Activated naive CD8-positive, alpha-beta T cell treated with anti-CD3 and anti-CD28 coated beads, Interleukin-2, amount 10 ng/mL, durations not matched to agents 7 days and 5 days (primary cell): ENCODE measurements at regions not wholly inside any gene's neighbourhood (a gene's known extent, or its start where the extent isn't known, plus 50 kb on each side); places are given as distances from the start of the nearest gene placed in this dataset.
"Not testable (repeated sequence)": the region's sequence is repeated elsewhere in the genome, so short reads cannot be mapped to it uniquely, and the experiment has no call there.

Source experiments
- ATAC-seq: fragments of 150-1000 bp; cut with Tn5 transposase; one replicate; pipeline ENCODE4 v1.10.0; 2021; ENCODE audit warnings: low read depth, moderate library complexity
- POLR2A ChIA-PET: fragments of 350-600 bp; sonication (Branson Sonifier 250); formaldehyde crosslinking; loops from one replicate; lab custom pipeline; 2021; ENCODE audit warnings: antibody characterized with exemption; lab: Charles Lee
- DNase-seq: peaks from one replicate; pipeline ENCODE4 v3.0.0; 2021
- H3K27ac Mint-ChIP-seq: one replicate; pipeline ENCODE4 v1.8.0; 2022; ENCODE audit warnings: mild to moderate bottlenecking, mixed read lengths
- H3K27me3 Mint-ChIP-seq: one replicate; pipeline ENCODE4 v1.8.0; 2022; ENCODE audit warnings: mild to moderate bottlenecking, moderate library complexity, mixed read lengths
- H3K36me3 Mint-ChIP-seq: one replicate; pipeline ENCODE4 v1.8.0; 2021; ENCODE audit warnings: mild to moderate bottlenecking, mixed read lengths
- H3K4me1 Mint-ChIP-seq: one replicate; pipeline ENCODE4 v1.8.0; 2021; ENCODE audit warnings: mixed read lengths
- H3K4me3 Mint-ChIP-seq: one replicate; pipeline ENCODE4 v1.8.0; 2022; ENCODE audit warnings: mild to moderate bottlenecking, moderate library complexity, mixed read lengths
- H3K9me3 Mint-ChIP-seq: one replicate; pipeline ENCODE4 v1.8.0; 2021; ENCODE audit warnings: mixed read lengths

DNA sequence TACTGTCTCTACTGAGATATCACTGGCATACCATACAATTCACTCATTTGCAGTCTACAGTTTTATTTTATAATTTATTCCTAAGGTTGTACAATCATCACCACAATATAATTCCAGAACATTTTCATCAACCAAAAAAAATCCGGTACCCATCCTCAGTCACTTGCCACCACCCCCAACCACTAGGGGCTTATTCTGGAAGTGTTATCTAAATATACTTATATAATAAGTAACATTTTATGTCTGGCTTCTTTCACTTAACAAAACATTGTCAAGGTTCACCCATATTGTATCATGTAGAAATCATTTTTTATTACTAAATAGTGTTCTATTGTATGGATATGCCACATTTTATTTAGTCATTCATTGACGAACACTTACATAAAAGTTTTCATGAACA lies 440.8 kb downstream of the RNF144A start:
- DNase-seq (no peak), ATAC-seq (no peak)
- POLR2A ChIA-PET: no interaction called here
- H3K9me3 Mint-ChIP-seq: no peaks in the 10 kb centered on the region
- H3K4me3 Mint-ChIP-seq: no peak overlapping the region
- H3K27me3 Mint-ChIP-seq: peaks cover 9% of the 10 kb centered on the region
- H3K36me3 Mint-ChIP-seq: no peaks in the 10 kb centered on the region
- H3K4me1 Mint-ChIP-seq: no peaks in the 10 kb centered on the region
- H3K27ac Mint-ChIP-seq: no peak overlapping the region

DNA sequence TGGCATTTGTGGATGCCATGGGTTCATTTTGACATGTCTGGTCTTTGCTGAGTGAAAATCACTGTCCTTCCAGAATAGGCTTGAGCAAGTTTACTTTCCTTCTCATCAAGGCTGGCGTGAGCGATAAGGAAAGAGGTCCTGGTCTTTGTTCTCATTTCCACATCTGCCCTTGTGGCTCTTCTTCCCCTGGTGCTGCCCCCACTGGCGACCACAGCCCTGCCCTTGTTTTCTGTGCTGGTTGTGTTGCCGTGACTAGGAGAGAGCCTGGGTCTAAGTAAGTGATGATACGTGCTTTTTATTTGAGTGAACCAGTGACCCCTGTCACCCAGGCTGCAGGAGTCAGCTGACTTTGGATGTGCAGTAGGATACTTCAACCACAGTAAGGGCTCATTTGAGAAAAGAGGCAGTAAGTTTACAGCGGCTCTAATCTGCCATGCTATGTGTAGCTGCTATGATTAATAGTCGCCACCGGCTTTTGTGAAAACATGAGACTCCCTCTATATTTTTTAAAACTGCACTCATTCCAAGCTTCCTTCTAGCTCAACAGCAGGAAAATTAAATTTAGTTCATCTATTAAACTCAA lies 441.7 kb downstream of the RNF144A start:
- no peak overlapping the region for H3K4me3 Mint-ChIP-seq
- POLR2A ChIA-PET: no interaction called here
- no peaks in the 10 kb centered on the region for H3K36me3 Mint-ChIP-seq
- ATAC-seq (no peak), DNase-seq (no peak)
- H3K27ac Mint-ChIP-seq: no peak overlapping the region
- no peaks in the 10 kb centered on the region for H3K4me1 Mint-ChIP-seq
- H3K27me3 Mint-ChIP-seq: peaks cover 9% of the 10 kb centered on the region
- H3K9me3 Mint-ChIP-seq: no peaks in the 10 kb centered on the region

DNA sequence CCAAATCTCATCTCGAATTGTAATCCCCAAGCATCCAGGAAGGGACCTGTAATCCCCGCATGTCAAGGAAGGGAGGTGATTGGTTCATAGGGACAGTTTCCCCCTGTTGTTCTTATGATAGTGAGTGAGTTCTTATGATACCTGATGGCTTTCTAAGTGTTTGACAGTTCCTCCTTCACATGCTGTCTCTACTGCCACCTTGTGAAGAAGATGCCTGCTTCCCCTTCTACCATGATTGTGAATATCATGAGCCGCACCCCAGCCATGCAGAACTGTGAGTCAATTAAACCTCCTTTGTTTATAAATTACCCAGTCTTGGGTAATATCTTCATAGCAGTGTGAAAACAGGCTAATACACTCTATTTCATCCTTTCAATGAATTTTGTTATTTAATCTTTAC lies 446.7 kb downstream of the RNF144A start:
- Mint-ChIP-seq H3K9me3 (peaks cover 2% of the 10 kb centered on the region), H3K4me1 (no peaks in the 10 kb centered on the region), H3K36me3 (peaks cover 2% of the 10 kb centered on the region), H3K4me3 (no peak overlapping the region), H3K27ac (no peak overlapping the region), H3K27me3 (peaks cover 8% of the 10 kb centered on the region)
- no peak for ATAC-seq
- POLR2A ChIA-PET: no interaction called here
- DNase-seq: no peak

DNA sequence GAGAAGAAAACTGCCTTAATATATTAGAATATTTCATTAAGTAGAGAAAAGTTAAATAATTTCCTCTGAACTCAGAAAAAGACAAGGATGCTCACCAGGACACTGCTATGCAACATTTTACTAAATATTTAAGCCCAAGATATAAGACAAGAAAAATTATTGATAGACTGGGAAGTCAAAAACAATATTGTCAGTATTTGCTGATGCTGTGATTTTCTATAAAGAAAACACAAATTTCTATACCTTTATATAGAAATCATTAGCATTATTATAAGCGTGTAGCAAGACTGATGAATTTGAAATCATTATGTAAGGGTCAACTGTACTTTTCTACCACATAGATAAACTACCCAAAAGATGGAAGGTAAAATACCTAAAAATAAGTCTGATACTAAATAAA lies 451.0 kb downstream of the RNF144A start:
- H3K4me1 Mint-ChIP-seq: no peaks in the 10 kb centered on the region
- DNase-seq: no peak
- no peak for ATAC-seq
- no peak overlapping the region for H3K27ac Mint-ChIP-seq
- H3K4me3 Mint-ChIP-seq: no peak overlapping the region
- H3K9me3 Mint-ChIP-seq: peaks cover 9% of the 10 kb centered on the region
- H3K36me3 Mint-ChIP-seq: peaks cover 3% of the 10 kb centered on the region
- POLR2A ChIA-PET: no interaction called here
- peaks cover 2% of the 10 kb centered on the region for H3K27me3 Mint-ChIP-seq

DNA sequence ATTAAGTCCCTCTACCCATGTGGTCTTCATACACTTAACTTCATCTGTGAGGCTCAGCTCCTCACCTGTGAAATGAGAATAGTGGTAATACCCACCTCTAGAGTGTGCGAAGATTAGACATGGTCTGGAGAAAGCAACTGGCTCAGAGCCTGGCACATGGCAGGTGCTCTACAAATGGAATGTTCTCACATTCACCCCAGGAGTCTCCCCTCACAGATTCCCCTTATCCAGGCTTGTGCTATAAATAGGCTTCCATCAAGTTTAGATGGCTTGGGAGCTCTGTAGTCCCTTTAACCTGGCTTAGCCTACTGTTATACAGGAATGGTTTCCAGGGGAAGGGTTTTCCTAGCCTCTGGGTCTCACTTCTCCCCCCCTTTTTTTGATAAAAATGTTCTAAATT lies 455.9 kb downstream of the RNF144A start:
- no peak overlapping the region for H3K4me3 Mint-ChIP-seq
- H3K27ac Mint-ChIP-seq: no peak overlapping the region
- H3K4me1 Mint-ChIP-seq: no peaks in the 10 kb centered on the region
- DNase-seq: no peak
- peaks cover 3% of the 10 kb centered on the region for H3K36me3 Mint-ChIP-seq
- H3K27me3 Mint-ChIP-seq: peaks cover 2% of the 10 kb centered on the region
- peaks cover 11% of the 10 kb centered on the region for H3K9me3 Mint-ChIP-seq
- POLR2A ChIA-PET: no interaction called here
- no peak for ATAC-seq

DNA sequence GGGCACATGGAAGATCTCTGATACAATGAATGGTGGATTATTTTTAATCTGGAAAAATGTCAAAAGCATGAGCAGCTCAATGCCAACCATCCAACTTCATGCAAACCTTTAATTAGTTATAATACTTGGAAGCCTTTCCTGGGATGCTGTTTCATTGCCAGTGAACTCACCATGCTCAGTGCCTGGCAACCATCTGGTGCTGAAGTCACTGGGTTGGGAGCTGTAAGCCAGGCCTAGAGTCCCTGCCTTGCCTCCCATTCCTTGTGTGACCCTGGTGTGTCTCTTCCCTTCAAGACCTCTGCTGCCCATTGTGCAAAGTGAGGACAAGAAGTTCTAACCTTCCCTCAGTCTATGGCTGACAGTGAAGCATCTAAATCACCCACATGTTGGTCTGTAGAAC lies 458.7 kb downstream of the RNF144A start:
- POLR2A ChIA-PET: no interaction called here
- DNase-seq (no peak), ATAC-seq (no peak)
- peaks cover 4% of the 10 kb centered on the region for H3K27me3 Mint-ChIP-seq
- H3K27ac Mint-ChIP-seq: no peak overlapping the region
- no peaks in the 10 kb centered on the region for H3K36me3 Mint-ChIP-seq
- H3K4me1 Mint-ChIP-seq: peaks cover 4% of the 10 kb centered on the region
- peaks cover 4% of the 10 kb centered on the region for H3K9me3 Mint-ChIP-seq
- no peak overlapping the region for H3K4me3 Mint-ChIP-seq

DNA sequence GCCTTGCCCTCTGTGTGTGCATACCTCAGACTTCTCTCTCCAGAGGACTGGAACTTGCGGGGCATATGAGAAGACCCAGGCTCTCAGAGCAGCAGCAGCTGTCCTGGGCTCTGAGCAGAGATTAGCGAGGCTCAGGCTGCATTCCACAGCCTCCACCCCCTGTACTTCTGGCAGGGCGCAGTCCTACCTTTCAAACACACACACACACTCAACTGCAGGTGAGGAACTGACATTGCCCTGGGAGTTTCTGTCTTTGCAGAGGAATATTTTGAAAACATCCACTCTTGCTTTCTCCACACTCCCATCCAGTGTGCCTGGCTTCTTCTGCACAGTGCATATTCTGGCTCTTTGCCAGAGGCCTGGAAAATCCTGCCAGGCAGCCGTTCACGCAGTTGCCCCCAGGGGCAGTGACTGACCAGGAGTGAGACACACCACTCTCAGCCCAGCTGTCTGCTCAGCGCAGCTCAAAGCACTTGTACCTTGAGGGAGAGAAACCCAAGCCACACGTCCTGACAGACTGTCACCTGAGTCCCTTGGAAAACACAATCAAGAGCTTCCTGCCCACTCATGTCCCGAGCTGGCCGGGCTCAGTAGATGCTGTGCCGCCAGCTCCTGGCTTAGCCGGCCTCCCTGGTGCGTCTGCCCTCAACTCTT lies 460.8 kb downstream of the RNF144A start:
- ATAC-seq: no peak
- H3K36me3 Mint-ChIP-seq: no peaks in the 10 kb centered on the region
- POLR2A ChIA-PET: no interaction called here
- peaks cover 4% of the 10 kb centered on the region for H3K4me1 Mint-ChIP-seq
- H3K9me3 Mint-ChIP-seq: peaks cover 6% of the 10 kb centered on the region
- DNase-seq: no peak
- no peak overlapping the region for H3K27ac Mint-ChIP-seq
- peaks cover 9% of the 10 kb centered on the region for H3K27me3 Mint-ChIP-seq
- no peak overlapping the region for H3K4me3 Mint-ChIP-seq

DNA sequence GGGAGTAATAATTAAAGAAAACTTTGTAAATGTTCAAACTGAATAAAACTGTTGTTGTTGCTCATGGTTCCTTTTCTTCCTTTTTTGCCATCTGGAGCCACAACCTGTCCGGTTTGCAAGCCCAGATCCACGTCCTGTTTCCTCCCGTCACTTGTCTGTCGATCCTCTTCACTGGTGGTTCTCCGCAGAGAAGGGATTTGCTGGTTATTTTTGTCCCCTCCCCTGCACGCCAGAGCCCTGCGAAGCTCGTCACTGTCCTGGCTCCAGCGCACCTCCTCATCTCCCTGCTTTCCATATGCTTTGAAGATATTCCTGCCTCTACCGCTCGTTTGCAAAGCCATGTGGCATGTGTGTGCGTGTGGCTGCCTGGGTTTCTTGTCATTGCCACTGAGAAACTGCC lies 461.4 kb downstream of the RNF144A start:
- no peak overlapping the region for H3K27ac Mint-ChIP-seq
- POLR2A ChIA-PET: no interaction called here
- no peak overlapping the region for H3K4me3 Mint-ChIP-seq
- no peaks in the 10 kb centered on the region for H3K36me3 Mint-ChIP-seq
- H3K4me1 Mint-ChIP-seq: peaks cover 4% of the 10 kb centered on the region
- peaks cover 6% of the 10 kb centered on the region for H3K9me3 Mint-ChIP-seq
- no peak for DNase-seq
- peaks cover 9% of the 10 kb centered on the region for H3K27me3 Mint-ChIP-seq
- ATAC-seq: no peak

DNA sequence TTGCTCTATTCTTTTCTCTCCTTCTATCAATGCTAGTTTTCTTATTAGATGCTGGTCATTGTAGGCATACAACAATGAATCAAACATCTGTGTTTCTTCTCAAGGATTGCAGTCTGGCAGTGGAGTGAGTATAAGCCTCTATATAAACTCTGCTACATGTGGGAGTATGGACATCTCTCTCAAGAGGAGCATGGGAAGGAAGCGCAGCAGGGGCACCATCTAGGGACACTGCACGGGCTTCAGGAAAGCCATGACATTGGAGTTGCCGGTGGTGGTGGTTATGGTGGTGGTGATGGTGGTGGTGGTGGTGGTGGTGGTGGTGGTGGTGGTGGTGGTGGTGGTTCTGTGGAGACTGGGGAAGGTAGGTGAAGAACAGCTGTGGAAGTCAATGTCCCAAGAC lies 462.6 kb downstream of the RNF144A start:
- no peak for DNase-seq
- POLR2A ChIA-PET: no interaction called here
- Mint-ChIP-seq H3K27ac (no peak overlapping the region), H3K36me3 (no peaks in the 10 kb centered on the region), H3K9me3 (peaks cover 6% of the 10 kb centered on the region), H3K4me3 (no peak overlapping the region), H3K4me1 (peaks cover 4% of the 10 kb centered on the region), H3K27me3 (peaks cover 9% of the 10 kb centered on the region)
- no peak for ATAC-seq

DNA sequence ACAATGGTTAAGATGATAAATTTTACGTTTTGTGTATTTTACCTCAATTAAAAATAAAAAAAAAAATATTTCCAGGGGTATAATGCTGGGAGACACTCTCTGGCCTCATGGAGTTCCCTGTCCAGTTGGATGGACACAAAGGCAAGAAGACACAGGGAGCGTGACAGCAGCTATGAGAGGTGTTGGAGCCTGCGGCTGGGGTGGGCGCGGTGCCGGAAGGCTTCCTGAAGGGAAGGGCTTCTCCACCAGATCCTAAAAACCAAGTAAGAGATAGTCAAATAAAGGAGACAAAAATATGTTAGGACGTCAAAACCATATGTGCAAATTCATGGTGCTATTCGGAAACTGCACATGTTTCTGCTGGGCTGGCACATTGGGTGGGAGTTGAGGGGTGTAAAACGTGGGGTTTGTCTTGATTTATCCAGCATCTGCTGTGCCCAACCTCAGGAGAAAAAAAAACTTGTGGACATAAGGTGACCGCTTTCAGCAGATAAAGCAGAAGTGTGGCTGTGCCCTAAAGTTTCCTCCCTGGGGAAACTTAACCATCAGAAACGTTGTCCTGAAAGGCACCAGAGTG lies 467.6 kb downstream of the RNF144A start:
- H3K4me3 Mint-ChIP-seq: no peak overlapping the region
- no peaks in the 10 kb centered on the region for H3K36me3 Mint-ChIP-seq
- H3K9me3 Mint-ChIP-seq: peaks cover 5% of the 10 kb centered on the region
- ATAC-seq: no peak
- H3K27me3 Mint-ChIP-seq: peaks cover 5% of the 10 kb centered on the region
- no peak for DNase-seq
- POLR2A ChIA-PET: interaction anchor here (0.5 kb wide), 1 partner anchor 18 kb away, joined by 3 read pairs; no protein-coding TSS in a partner anchor
- no peak overlapping the region for H3K27ac Mint-ChIP-seq
- H3K4me1 Mint-ChIP-seq: peaks cover 1% of the 10 kb centered on the region

DNA sequence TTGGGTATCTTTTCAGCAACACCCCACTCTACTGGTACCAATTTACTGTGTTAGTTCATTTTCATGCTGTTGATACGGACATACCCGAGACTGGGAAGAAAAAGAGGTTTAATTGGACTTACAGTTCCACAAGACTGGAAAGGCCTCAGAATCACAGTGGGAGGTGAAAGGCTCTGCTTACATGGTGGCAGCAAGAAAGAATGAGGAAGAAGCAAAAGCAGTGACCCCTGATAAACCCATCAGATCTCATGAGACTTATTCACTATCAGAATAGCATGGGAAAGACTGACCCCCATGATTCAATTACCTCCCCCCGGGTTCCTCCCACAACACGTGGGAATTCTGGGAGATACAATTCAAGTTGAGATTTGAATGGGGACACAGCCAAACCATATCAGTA lies 473.1 kb downstream of the RNF144A start:
- H3K27ac Mint-ChIP-seq, H3K4me3 Mint-ChIP-seq, ATAC-seq, H3K27me3 Mint-ChIP-seq, DNase-seq, POLR2A ChIA-PET, H3K9me3 Mint-ChIP-seq, H3K4me1 Mint-ChIP-seq, H3K36me3 Mint-ChIP-seq: not testable (repeated sequence)

DNA sequence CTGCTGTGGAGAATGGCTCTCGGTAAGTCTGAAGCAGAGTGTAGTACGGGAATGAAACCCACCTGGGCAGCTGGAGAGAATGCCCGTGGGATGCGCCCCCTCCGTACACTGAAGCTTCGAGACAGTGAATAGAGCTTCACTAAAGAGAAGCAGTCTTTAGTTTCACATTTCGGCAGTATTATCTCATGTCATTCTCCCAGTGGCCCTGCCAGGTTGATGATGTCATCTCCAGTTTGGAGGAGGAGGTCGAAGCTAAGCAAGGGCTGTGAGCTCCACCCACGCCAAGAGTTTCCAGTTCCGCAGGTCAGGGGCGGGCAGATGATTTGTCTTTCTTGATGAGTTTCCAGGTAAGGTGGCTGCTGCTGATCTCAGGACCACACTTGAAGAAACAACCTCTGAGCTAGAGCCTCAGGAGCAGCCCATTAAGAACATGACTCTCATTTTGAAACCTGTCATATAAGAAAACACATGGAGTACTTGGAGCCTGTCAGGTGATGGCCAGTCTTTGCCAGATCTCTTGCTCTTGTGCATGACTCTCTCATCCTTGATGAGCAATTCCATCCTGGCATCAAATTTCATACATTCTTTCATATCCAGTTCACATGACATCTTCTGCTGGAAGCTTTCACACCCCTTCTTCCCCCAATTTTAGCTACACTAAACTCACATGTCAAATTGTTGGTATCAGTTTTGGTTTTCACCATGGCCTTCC lies 475.0 kb downstream of the RNF144A start:
- H3K27me3 Mint-ChIP-seq: no peaks in the 10 kb centered on the region
- POLR2A ChIA-PET: no interaction called here
- no peak overlapping the region for H3K27ac Mint-ChIP-seq
- H3K4me1 Mint-ChIP-seq: peaks cover 2% of the 10 kb centered on the region
- DNase-seq: no peak
- no peaks in the 10 kb centered on the region for H3K36me3 Mint-ChIP-seq
- H3K4me3 Mint-ChIP-seq: no peak overlapping the region
- ATAC-seq: no peak
- peaks cover 2% of the 10 kb centered on the region for H3K9me3 Mint-ChIP-seq

DNA sequence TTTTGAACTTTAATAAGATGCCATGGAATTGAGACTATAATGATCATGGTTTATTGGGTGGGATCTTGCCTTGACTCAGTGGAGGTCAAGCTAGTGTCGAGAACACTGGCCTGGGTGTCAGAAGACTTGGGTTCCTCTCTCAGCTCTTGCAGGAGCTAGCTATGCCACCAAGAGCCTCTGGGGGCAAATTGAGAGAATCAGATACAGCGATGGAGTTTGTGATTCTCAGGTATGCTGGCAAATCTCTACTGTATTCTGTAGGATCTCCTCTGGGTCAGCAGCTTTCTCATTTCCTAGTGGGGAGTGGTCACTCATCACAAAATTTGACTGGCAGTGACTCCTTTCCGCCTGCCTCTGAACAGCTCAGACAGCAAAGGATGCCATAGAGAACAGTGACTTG lies 477.0 kb downstream of the RNF144A start:
- no peaks in the 10 kb centered on the region for H3K9me3 Mint-ChIP-seq
- H3K27me3 Mint-ChIP-seq: no peaks in the 10 kb centered on the region
- ATAC-seq: no peak
- H3K4me1 Mint-ChIP-seq: peaks cover 1% of the 10 kb centered on the region
- POLR2A ChIA-PET: no interaction called here
- no peak overlapping the region for H3K4me3 Mint-ChIP-seq
- no peaks in the 10 kb centered on the region for H3K36me3 Mint-ChIP-seq
- no peak for DNase-seq
- H3K27ac Mint-ChIP-seq: no peak overlapping the region

DNA sequence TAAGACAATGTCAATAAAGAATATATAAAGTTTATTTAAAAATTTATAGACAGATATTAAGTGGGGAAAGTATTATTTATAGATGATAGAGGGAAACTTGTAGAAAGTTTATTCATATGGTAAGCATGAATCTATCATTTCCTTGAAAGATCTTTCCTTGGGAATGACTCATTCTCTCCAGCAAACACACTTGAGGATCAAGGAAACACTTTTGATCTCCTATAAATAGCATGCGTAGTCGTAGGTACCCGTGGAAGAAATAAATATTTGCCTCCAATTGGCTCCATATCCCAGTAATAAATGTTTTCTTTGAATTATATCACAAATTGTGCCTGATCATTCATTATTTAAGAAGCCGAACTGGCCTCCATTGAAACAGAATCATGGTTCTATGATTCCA lies 483.4 kb downstream of the RNF144A start:
- Mint-ChIP-seq H3K9me3 (no peaks in the 10 kb centered on the region), H3K36me3 (no peaks in the 10 kb centered on the region), H3K4me1 (peaks cover 12% of the 10 kb centered on the region), H3K4me3 (no peak overlapping the region), H3K27me3 (peaks cover 25% of the 10 kb centered on the region), H3K27ac (no peak overlapping the region)
- POLR2A ChIA-PET: no interaction called here
- DNase-seq (no peak), ATAC-seq (no peak)
